Ovary (tissue), 3 donors: ENCODE measurements at regions not wholly inside any gene's neighbourhood (a gene's known extent, or its start where the extent isn't known, plus 50 kb on each side); places are given as distances from the start of the nearest gene placed in this dataset.

Experiments
- EP300 ChIP-seq: sonication (generic); formaldehyde crosslinking; IDR thresholded peaks from one replicate; pipeline ENCODE4 v1.6.1; 2017; ENCODE audit warnings: antibody characterized with exemption
- POLR2A ChIP-seq: fragments of 450-650 bp; IDR thresholded peaks from one replicate; pipeline ENCODE4 v1.6.1; 2017; ENCODE audit warnings: antibody characterized with exemption, mild to moderate bottlenecking, moderate library complexity
- TF ChIP-seq, protein P1 (sequence below), 3 donors: fragments of 450-650 bp in 2 of 3; fragments of 200-600 bp in 1 of 3; IDR thresholded peaks; one replicate each; pipeline versions ENCODE4 v1.5.1 to v1.8.0; 2016 to 2022; ENCODE audit warnings: antibody characterized with exemption in 3 of 3, mild to moderate bottlenecking in 1 of 3
- donor health status: DM: no; HTN: no; CAD: no.

DNA sequence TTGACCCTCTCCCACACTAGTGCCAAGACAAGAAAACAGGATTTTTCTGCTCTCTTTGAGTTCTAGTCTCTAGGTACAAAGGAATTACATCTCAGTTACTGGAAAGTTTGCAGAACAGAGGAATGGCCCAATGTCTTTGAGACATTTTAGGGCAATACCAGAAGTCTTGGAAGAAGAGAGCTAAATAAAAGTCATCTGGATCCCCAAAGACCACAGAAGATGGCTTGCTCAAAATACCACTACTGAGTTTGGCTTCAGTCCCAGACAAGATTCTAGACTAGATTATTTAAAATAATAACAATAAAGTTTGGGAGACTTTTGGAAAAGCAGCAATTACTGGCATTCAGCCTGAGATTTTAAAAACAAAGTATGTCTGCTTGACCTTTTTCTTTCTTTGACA, 61.9 kb upstream of the HK2 start:
- TF ChIP-seq, protein P1, sequence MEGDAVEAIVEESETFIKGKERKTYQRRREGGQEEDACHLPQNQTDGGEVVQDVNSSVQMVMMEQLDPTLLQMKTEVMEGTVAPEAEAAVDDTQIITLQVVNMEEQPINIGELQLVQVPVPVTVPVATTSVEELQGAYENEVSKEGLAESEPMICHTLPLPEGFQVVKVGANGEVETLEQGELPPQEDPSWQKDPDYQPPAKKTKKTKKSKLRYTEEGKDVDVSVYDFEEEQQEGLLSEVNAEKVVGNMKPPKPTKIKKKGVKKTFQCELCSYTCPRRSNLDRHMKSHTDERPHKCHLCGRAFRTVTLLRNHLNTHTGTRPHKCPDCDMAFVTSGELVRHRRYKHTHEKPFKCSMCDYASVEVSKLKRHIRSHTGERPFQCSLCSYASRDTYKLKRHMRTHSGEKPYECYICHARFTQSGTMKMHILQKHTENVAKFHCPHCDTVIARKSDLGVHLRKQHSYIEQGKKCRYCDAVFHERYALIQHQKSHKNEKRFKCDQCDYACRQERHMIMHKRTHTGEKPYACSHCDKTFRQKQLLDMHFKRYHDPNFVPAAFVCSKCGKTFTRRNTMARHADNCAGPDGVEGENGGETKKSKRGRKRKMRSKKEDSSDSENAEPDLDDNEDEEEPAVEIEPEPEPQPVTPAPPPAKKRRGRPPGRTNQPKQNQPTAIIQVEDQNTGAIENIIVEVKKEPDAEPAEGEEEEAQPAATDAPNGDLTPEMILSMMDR (IDR thresholded peaks at IDR 0.05), result no peak
- no peak for TF ChIP-seq POLR2A
- no peak for TF ChIP-seq EP300
